T-helper 1 cell treated with Interleukin-12 subunit alpha and Interleukin-12 subunit beta and Interleukin-4 antibody, amounts not matched to agents 30 μg/mL and 1 μg/mL, for 36 hours (primary cell): ENCODE measurements at regions not wholly inside any gene's neighbourhood (a gene's known extent, or its start where the extent isn't known, plus 50 kb on each side); places are given as distances from the start of the nearest gene placed in this dataset.

Experiments
- H3K27ac Mint-ChIP-seq: one replicate; pipeline ENCODE4 v1.8.0; 2021; ENCODE audit warnings: mild to moderate bottlenecking, mixed read lengths
- H3K27me3 Mint-ChIP-seq: one replicate; pipeline ENCODE4 v1.8.0; 2021; ENCODE audit warnings: low read depth, mixed read lengths
- H3K36me3 Mint-ChIP-seq: one replicate; pipeline ENCODE4 v1.8.0; 2021; ENCODE audit warnings: low read depth, mixed read lengths
- H3K4me1 Mint-ChIP-seq: one replicate; pipeline ENCODE4 v1.8.0; 2021; ENCODE audit warnings: low read depth, mixed read lengths
- H3K4me3 Mint-ChIP-seq: one replicate; pipeline ENCODE4 v1.8.0; 2021; ENCODE audit warnings: mild to moderate bottlenecking, moderate library complexity, mixed read lengths
- H3K9me3 Mint-ChIP-seq: one replicate; pipeline ENCODE4 v1.8.0; 2021; ENCODE audit warnings: mixed read lengths

- H3K4me1 Mint-ChIP-seq, result peaks cover 55% of the 10 kb centered on the region
- peak overlapping the region; percentile 88 for H3K27ac Mint-ChIP-seq
- H3K27me3 Mint-ChIP-seq, result no peaks in the 10 kb centered on the region
- H3K9me3 Mint-ChIP-seq, result no peaks in the 10 kb centered on the region
- peak overlapping the region; percentile 51 for H3K4me3 Mint-ChIP-seq
- H3K36me3 Mint-ChIP-seq, result peaks cover 4% of the 10 kb centered on the region
Observed at GRCh38 chr9:7976856-7977255, 177.3 kb upstream of the DMAC1 start.

- H3K4me1 Mint-ChIP-seq, result peaks cover 49% of the 10 kb centered on the region
- H3K9me3 Mint-ChIP-seq, result no peaks in the 10 kb centered on the region
- no peaks in the 10 kb centered on the region for H3K27me3 Mint-ChIP-seq
- H3K27ac Mint-ChIP-seq, result peak overlapping the region; percentile 88
- H3K4me3 Mint-ChIP-seq, result peak overlapping the region; percentile 51
- H3K36me3 Mint-ChIP-seq, result peaks cover under 1% of the 10 kb centered on the region
Observed at GRCh38 chr9:7976167-7976755, 176.7 kb upstream of the DMAC1 start.

DNA sequence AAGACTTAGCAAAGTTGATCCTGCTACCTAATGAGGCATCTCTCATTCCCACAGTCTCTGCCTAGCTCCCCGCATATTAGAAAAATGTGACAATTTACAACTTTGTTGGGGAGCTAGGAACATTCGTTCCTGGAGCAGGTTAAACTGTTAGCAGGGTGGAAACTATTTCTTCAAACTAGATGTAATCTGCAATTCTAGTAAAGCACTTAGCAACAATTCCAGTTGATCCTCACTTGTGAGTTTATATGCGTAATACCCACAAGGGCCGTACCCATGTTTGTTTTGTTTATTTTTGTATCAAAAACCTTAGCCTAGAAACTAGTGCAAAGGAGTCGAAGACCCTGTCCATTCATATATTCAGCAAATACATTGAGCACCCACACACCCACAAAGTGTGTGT, 175.8 kb upstream of the DMAC1 start:
- Mint-ChIP-seq H3K27me3 (no peaks in the 10 kb centered on the region), H3K4me1 (peaks cover 44% of the 10 kb centered on the region), H3K4me3 (no peak overlapping the region), H3K9me3 (no peaks in the 10 kb centered on the region), H3K36me3 (no peaks in the 10 kb centered on the region), H3K27ac (no peak overlapping the region)

DNA sequence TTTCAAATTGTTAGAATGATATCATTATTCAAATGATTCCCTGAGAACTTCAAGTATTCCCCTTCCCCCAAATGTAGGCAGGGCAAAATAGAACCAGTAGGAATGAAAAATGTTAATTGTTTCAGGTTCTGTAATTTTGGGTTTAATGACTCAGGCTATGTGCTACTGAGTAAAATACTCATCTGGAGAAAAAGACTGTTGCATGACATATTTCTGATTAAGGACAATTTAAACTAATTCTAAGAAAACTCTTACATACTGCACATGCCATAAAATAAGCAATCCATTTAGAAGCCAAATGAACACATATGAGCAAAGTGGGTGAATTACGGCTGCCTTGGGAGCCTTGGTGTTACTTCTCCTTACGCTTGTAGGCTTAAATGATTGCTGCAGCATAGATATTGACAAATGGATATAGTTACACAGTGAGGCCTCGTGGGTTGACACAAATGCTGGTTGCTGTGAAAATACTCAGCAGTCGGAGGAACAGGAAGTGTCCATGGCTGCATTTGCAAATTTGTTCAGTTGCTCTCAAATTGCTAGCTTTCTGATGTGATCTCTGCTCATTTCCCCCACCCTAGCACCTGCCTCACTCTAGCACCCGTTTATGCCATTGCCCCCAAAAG, 174.9 kb upstream of the DMAC1 start:
- H3K27me3 Mint-ChIP-seq, result no peaks in the 10 kb centered on the region
- H3K27ac Mint-ChIP-seq, result peak overlapping the region; percentile 49
- no peaks in the 10 kb centered on the region for H3K9me3 Mint-ChIP-seq
- H3K4me1 Mint-ChIP-seq, result peaks cover 44% of the 10 kb centered on the region
- H3K36me3 Mint-ChIP-seq, result no peaks in the 10 kb centered on the region
- H3K4me3 Mint-ChIP-seq, result peak overlapping the region; percentile 19

- no peaks in the 10 kb centered on the region for H3K27me3 Mint-ChIP-seq
- no peak overlapping the region for H3K4me3 Mint-ChIP-seq
- no peak overlapping the region for H3K27ac Mint-ChIP-seq
- no peaks in the 10 kb centered on the region for H3K36me3 Mint-ChIP-seq
- H3K4me1 Mint-ChIP-seq, result peaks cover 41% of the 10 kb centered on the region
- H3K9me3 Mint-ChIP-seq, result peaks cover 1% of the 10 kb centered on the region
Observed at GRCh38 chr9:7973123-7973522, 173.5 kb upstream of the DMAC1 start.

GRCh38 chr9:7970681-7971330, 171.2 kb upstream of the DMAC1 start:
- Mint-ChIP-seq H3K27me3 (peaks cover 3% of the 10 kb centered on the region), H3K4me1 (peaks cover 36% of the 10 kb centered on the region), H3K36me3 (no peaks in the 10 kb centered on the region), H3K9me3 (peaks cover 12% of the 10 kb centered on the region), H3K27ac (no peak overlapping the region), H3K4me3 (no peak overlapping the region)

DNA sequence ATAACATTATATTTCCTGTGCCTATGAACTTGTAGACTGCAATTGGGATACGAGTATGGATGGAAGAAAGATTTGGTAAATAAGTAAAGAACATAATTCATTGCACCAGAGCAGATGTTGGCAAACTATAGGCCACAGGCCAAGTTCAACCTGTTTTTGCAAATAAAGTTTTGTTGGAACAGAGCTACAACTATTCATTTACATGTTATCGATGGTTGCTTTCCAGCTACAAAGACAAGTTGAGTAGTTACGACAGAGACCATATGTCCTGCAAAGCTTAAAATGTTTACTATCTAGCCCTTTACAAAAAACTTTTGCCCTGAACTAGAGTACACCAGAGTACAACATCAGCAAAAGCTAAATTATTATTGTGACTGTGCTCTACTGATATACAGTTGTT, 169.1 kb upstream of the DMAC1 start:
- Mint-ChIP-seq H3K9me3 (peaks cover 12% of the 10 kb centered on the region), H3K36me3 (no peaks in the 10 kb centered on the region), H3K4me1 (peaks cover 17% of the 10 kb centered on the region), H3K27ac (no peak overlapping the region), H3K4me3 (no peak overlapping the region), H3K27me3 (peaks cover 16% of the 10 kb centered on the region)

GRCh38 chr9:7967851-7968250, 168.3 kb upstream of the DMAC1 start:
- peaks cover 18% of the 10 kb centered on the region for H3K27me3 Mint-ChIP-seq
- H3K36me3 Mint-ChIP-seq, result no peaks in the 10 kb centered on the region
- H3K9me3 Mint-ChIP-seq, result peaks cover 12% of the 10 kb centered on the region
- H3K4me3 Mint-ChIP-seq, result no peak overlapping the region
- no peak overlapping the region for H3K27ac Mint-ChIP-seq
- H3K4me1 Mint-ChIP-seq, result peaks cover 16% of the 10 kb centered on the region

DNA sequence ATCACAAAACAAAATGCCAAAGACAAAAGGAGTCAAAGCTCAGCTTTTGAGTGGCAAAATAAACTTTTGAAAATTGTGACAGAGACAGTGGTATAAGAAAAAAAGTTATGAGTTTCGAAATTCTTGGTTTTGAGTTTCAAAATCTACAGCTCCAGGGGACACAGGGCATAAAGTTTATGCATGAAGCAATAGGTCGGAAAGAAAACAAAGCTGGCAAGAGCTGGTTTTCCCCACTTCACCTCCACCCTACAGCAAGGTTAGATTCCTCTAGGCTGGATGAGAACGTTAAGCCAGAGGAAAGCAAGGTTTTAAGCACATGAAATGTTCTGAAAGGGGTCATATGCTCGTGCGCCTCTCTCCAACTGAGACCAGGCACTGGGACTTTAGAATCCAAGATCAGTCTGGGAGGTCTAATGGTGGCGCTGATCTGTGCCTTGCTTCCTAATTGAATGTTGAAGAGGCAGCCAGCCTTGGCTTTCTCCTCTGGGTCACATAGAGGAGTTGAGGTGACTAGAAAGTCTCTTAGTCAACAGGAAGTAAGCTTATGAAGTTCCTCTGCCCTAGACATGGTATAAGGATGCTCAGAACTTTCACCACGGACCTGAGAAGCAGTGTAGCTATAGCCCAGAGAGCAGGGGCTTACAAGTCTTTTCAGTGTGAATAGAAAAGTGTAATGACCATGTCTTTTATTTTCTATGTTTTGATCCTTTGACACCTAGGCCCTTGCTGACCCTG, 167.7 kb upstream of the DMAC1 start:
- no peak overlapping the region for H3K27ac Mint-ChIP-seq

DNA sequence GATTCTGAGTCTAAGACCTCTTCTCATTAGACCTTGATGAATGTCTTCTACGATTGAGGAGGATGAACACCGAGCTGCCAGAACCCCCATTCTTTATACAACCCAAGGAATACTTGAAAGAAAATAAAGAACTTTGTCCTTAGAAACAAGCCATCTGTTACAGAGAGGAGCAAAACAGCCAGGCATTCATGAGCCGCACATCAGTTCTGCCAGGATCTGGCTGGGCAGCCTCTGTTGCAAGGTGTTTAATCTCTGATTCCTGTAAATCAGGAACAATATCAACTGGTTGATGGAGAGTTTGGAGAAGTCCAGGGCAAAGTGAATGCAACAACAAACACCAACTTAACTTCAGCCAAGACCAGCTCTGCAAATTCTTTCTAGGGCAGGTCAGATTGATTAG, 165.5 kb upstream of the DMAC1 start:
- no peaks in the 10 kb centered on the region for H3K36me3 Mint-ChIP-seq
- H3K9me3 Mint-ChIP-seq, result peaks cover 12% of the 10 kb centered on the region
- H3K4me3 Mint-ChIP-seq, result no peak overlapping the region
- no peak overlapping the region for H3K27ac Mint-ChIP-seq
- peaks cover 13% of the 10 kb centered on the region for H3K4me1 Mint-ChIP-seq
- peaks cover 18% of the 10 kb centered on the region for H3K27me3 Mint-ChIP-seq

More for the DNA sequence above, 167.7 kb upstream of the DMAC1 start:
- no peaks in the 10 kb centered on the region for H3K36me3 Mint-ChIP-seq
- peaks cover 12% of the 10 kb centered on the region for H3K9me3 Mint-ChIP-seq
- no peak overlapping the region for H3K4me3 Mint-ChIP-seq
- peaks cover 13% of the 10 kb centered on the region for H3K4me1 Mint-ChIP-seq
- H3K27me3 Mint-ChIP-seq, result peaks cover 18% of the 10 kb centered on the region

GRCh38 chr9:7963026-7963425, 163.4 kb upstream of the DMAC1 start:
- H3K9me3 Mint-ChIP-seq, result peaks cover 10% of the 10 kb centered on the region
- H3K36me3 Mint-ChIP-seq, result peaks cover 1% of the 10 kb centered on the region
- H3K4me1 Mint-ChIP-seq, result peaks cover 12% of the 10 kb centered on the region
- H3K4me3 Mint-ChIP-seq, result no peak overlapping the region
- H3K27ac Mint-ChIP-seq, result no peak overlapping the region
- peaks cover 18% of the 10 kb centered on the region for H3K27me3 Mint-ChIP-seq

- Mint-ChIP-seq H3K27ac (no peak overlapping the region), H3K4me1 (no peaks in the 10 kb centered on the region), H3K9me3 (no peaks in the 10 kb centered on the region), H3K27me3 (peaks cover 17% of the 10 kb centered on the region), H3K4me3 (no peak overlapping the region), H3K36me3 (peaks cover 1% of the 10 kb centered on the region)
Observed at GRCh38 chr9:7961076-7961475, 161.5 kb upstream of the DMAC1 start.

- Mint-ChIP-seq H3K9me3 (no peaks in the 10 kb centered on the region), H3K4me3 (no peak overlapping the region), H3K27ac (no peak overlapping the region), H3K36me3 (peaks cover 1% of the 10 kb centered on the region), H3K4me1 (no peaks in the 10 kb centered on the region), H3K27me3 (peaks cover 12% of the 10 kb centered on the region)
Observed at GRCh38 chr9:7960320-7961050, 160.9 kb upstream of the DMAC1 start.

GRCh38 chr9:7957803-7958202, 158.2 kb upstream of the DMAC1 start:
- H3K4me3 Mint-ChIP-seq, result no peak overlapping the region
- H3K4me1 Mint-ChIP-seq, result no peaks in the 10 kb centered on the region
- no peak overlapping the region for H3K27ac Mint-ChIP-seq
- no peaks in the 10 kb centered on the region for H3K27me3 Mint-ChIP-seq
- H3K36me3 Mint-ChIP-seq, result peaks cover 1% of the 10 kb centered on the region
- H3K9me3 Mint-ChIP-seq, result no peaks in the 10 kb centered on the region
